Activated T-cell treated with anti-CD3 and anti-CD28 coated beads, Interleukin-2, amount 50 U/mL, for 24 hours (primary cell): ENCODE measurements at regions not wholly inside any gene's neighbourhood (a gene's known extent, or its start where the extent isn't known, plus 50 kb on each side); places are given as distances from the start of the nearest gene placed in this dataset.

Source experiments
- DNase-seq: peaks from one replicate; pipeline ENCODE4 v3.0.0-alpha.2; 2020
- H3K27ac Mint-ChIP-seq: 2 replicates; pipeline ENCODE4 v1.8.0; 2020; ENCODE audit warnings: mild to moderate bottlenecking, mixed read lengths
- H3K27me3 Mint-ChIP-seq: 2 replicates; pipeline ENCODE4 v1.8.0; 2020; ENCODE audit warnings: mixed read lengths
- H3K36me3 Mint-ChIP-seq: 2 replicates; pipeline ENCODE4 v1.8.0; 2020; ENCODE audit warnings: low read depth, mixed read lengths
- H3K4me1 Mint-ChIP-seq: 2 replicates; pipeline ENCODE4 v1.8.0; 2020; ENCODE audit warnings: low read depth, mixed read lengths
- H3K4me3 Mint-ChIP-seq: 2 replicates; pipeline ENCODE4 v1.8.0; 2020; ENCODE audit warnings: mild to moderate bottlenecking, moderate library complexity, mixed read lengths
- H3K9me3 Mint-ChIP-seq: 2 replicates; pipeline ENCODE4 v1.8.0; 2020; ENCODE audit warnings: mixed read lengths

DNA sequence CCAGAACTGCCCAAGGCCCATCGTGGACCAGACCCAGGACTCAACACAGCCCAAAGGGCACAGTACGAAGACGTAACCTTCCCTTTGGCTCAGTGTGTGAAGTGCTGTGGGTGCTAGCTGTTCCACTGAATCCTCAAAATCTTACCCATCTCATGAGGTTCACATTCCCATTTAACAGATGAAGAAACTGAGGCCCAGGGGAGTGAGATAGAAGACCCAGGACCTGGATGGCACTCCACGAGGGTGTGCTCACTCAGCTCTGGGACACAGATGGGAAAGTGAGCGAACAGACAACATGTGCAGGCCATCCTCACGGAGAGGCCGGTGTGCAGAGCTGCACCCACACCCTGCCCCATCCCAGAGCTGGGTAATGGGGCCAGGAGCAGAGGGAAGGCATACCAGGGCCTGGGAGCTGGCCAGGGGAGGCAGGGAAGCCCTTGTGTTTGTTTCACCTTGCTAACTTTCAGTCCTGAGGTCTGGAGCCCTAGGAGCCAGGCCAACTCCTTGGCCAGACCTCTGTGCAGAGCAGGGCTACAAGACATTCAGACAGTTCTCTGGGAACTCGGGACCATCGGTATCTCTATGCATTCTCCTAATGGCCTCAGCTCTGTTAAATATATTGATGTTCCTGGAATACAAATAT, 100.3 kb upstream of the ZMIZ1 start:
- H3K27ac Mint-ChIP-seq, result no peak overlapping the region
- no peaks in the 10 kb centered on the region for H3K9me3 Mint-ChIP-seq
- H3K36me3 Mint-ChIP-seq, result no peaks in the 10 kb centered on the region
- DNase-seq, result no peak
- no peaks in the 10 kb centered on the region for H3K27me3 Mint-ChIP-seq
- H3K4me3 Mint-ChIP-seq, result no peak overlapping the region
- H3K4me1 Mint-ChIP-seq, result peaks cover 5% of the 10 kb centered on the region

DNA sequence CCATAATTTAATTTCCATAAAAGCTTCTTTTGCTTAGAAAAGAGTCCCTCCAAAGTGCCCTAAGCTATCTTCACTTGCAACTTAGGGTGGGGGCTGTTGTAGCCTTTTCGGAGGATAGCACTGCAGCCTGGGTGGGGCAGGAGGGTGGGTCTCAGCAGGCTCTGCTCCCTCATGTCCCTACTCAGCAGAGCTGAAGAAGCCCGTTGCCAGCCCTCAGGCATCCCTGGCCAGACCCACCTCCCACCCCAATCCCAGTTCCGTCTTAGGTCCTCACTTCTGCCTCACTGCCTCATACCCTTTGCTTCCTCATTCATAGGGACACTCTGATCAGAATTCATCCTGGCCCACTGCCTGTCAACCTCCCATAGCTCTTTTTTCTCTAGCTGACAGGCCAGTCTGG, 99.8 kb upstream of the ZMIZ1 start:
- Mint-ChIP-seq H3K27ac (no peak overlapping the region), H3K9me3 (no peaks in the 10 kb centered on the region), H3K27me3 (no peaks in the 10 kb centered on the region), H3K4me1 (peaks cover 5% of the 10 kb centered on the region), H3K36me3 (no peaks in the 10 kb centered on the region), H3K4me3 (no peak overlapping the region)
- DNase-seq, result no peak

DNA sequence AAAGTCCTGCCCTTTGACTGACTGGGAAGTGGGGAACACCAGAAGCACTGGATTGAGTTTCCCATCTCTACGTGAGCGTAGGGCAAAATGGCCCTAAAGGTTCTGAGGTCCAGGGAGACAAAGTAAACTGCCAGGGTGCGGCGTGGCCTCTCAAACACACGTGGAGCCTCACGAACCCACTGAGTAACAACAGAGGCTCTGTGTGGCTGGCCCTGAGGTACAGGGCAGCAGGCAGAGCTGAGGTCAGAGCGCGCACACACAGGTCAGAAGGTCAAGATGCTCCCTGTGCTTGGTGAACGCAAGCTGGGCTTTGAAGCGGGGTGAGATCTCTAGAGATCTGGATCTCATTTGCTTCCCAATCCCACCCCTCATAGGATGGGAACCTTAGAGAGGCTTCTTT, 99.0 kb upstream of the ZMIZ1 start:
- Mint-ChIP-seq H3K4me1 (peaks cover 12% of the 10 kb centered on the region), H3K36me3 (no peaks in the 10 kb centered on the region), H3K9me3 (no peaks in the 10 kb centered on the region), H3K27me3 (no peaks in the 10 kb centered on the region), H3K4me3 (no peak overlapping the region), H3K27ac (no peak overlapping the region)
- no peak for DNase-seq

DNA sequence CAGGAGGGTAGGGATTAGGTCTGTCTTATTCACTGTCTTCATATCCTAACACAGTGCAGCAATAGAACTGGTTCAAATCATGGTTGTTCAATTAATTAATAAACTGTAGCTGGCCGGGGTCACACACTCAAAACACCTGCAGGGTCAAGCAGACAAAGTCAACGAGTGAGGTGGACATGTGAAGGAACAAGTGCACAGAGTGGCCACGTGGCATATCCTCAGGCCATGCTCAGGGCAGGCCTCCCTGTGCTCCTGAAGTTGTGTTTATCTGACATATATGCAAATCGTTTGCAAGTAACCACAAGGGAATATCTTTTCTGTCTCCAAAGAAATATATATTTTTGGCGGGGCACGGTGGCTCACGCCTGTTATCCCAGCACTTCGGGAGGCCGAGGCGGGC, 98.5 kb upstream of the ZMIZ1 start:
- Mint-ChIP-seq H3K9me3 (no peaks in the 10 kb centered on the region), H3K36me3 (no peaks in the 10 kb centered on the region), H3K4me3 (no peak overlapping the region), H3K27me3 (no peaks in the 10 kb centered on the region), H3K4me1 (peaks cover 18% of the 10 kb centered on the region), H3K27ac (no peak overlapping the region)
- DNase-seq, result no peak

DNA sequence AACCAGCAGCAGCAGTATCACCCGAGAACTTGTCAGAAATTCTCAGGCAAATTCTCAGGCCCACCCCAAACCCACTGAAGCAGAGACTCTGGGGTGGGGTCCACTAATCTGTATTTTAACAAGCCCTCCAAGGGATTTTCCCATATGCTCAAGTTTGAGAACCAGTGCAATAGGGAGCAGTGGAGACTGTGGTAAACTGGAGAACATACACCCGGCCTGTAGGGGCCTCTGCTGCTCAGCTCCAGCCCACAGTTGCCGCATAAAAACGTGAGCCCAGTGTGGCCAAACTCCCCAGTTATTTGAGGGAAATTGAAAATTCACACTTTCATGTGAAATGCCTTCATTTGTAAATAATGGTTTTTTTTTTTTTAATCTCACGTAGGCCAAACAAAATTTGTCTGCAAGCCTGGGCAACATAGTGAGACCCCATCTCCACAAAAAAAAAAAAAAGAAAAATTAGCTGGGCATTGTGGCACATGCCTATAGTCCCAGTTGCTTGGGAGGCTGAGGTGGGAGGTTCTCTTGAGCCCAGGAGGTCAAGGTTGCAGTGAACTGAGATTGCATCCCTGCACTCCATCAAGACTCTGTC, 97.6 kb upstream of the ZMIZ1 start:
- no peak overlapping the region for H3K27ac Mint-ChIP-seq
- peaks cover 26% of the 10 kb centered on the region for H3K4me1 Mint-ChIP-seq
- DNase-seq, result no peak
- no peaks in the 10 kb centered on the region for H3K27me3 Mint-ChIP-seq
- H3K9me3 Mint-ChIP-seq, result no peaks in the 10 kb centered on the region
- H3K4me3 Mint-ChIP-seq, result no peak overlapping the region
- H3K36me3 Mint-ChIP-seq, result no peaks in the 10 kb centered on the region

DNA sequence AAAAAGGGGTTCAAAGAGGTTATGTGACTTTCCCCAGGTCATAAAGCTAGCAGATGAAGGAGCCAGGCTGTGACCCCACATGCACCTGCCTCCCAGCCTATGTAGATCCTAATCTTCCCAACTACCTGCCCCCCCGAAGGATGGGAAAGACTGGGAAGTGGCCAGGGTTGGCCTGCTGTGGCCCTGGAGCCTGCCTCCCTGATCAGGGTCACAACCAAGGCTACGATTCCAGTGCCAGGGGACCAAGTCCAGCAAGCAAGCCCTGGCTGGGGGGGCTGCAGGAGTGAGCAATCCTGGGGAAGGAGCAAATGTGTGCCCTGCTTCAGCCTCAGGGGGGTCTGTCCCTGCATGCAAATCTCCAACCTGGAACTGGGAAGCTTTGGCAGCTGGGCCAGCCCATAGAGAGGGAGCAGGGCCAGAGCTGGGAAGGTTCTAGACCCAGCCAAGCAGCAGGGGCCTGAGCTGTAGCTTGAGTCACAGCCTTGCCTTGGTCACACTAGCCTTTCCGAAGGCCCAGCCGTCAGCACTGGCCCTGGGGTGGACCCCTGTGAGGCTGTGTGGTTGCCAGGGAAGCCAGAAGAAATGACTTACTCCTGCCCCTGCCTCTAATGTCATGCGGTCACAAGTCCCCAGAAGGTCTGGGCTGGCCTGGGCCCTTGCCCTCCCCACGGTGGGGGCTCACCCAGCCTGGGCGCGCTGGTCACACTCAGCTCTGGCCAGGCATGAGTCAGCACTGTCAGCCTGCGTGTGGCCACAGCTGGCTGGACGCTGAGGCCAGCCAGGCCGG, 96.4 kb upstream of the ZMIZ1 start:
- Mint-ChIP-seq H3K9me3 (no peaks in the 10 kb centered on the region), H3K4me3 (no peak overlapping the region), H3K4me1 (peaks cover 26% of the 10 kb centered on the region), H3K36me3 (no peaks in the 10 kb centered on the region), H3K27ac (peak overlapping the region; percentile 11), H3K27me3 (no peaks in the 10 kb centered on the region)
- DNase-seq, result peak; percentile 39

DNA sequence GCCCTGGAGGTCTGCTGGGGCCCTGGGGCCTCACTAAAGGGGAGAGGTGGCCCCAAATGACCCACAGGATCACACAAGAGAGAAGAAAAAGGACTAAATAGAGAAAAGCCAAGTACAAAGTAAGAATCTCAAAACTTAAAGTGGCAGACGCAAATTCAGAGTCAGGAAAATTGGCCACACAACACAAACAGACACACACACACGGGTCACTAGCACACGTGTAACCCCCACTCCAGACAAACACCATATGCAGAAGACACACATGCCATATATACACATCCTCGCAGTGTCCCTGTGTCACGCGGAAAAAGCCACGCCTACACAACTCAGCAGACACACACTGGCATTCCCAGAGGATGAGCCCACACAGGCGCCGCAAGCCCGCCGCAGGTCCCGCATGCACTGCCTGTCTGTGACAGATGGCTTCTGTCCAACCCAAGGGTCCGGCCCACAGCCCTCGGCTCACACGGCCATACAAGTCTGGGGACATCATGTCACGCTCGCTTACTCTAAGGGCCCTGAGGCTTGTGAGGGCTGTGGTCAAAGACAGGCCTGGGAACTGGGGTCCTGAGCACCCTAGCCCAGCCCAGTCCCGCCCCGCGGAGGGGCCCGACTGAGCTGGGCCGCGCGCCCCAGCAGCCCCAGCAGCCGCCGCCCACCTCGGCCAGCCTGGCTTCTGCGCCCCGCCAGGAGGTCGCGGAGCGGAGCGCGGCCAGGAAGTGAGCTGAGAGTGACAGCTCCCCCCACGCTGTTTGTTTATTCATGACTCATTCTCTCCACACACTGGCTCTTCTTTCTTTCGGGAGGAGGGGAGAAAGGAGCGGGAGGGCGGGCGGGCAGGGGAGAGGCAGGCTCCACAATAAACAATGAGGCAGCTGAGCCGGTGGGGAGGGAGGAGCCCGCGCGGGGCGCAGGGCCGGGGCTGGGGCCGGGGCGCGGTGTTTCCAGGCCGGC, 95.5 kb upstream of the ZMIZ1 start:
- Mint-ChIP-seq H3K4me1 (peaks cover 33% of the 10 kb centered on the region), H3K36me3 (no peaks in the 10 kb centered on the region), H3K9me3 (no peaks in the 10 kb centered on the region), H3K27me3 (no peaks in the 10 kb centered on the region), H3K4me3 (peak overlapping the region; percentile 60), H3K27ac (peak overlapping the region; percentile 81)
- DNase-seq, result peak; percentile 79

DNA sequence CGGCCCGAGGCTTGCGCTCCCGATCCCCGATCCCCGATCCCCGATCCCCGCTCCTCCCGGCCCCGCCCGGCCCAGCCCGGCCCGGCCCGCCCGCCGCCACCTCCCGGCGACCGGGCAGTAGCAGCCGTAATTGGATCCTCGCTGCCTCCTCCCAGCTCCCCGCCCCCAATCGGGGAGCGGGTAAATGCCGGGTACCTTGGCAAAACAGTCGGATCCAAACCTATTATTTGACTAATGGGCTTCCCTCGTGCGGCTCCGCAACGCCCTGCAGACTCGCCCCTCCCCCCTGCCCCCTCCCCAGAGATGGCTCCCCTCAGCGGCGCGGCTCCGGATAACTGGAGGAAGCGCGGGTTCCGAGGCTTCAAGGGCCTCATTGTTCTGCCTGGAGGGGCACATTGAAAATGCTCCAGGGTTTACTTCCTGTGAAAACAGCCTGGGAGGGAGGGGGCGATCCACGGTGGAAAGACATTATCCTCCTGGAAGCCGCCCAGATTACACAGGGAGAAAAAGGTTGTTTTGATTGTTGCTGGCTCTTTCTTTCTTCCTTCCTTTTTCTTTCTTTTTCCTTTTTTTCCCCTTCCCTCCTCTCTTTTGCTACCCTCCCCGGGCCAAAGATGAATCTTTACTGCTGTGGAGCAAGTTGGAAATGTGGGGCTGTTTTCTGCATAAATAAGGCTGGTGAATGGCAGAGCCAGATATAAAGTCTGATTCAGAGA, 94.7 kb upstream of the ZMIZ1 start:
- Mint-ChIP-seq H3K9me3 (no peaks in the 10 kb centered on the region), H3K27me3 (no peaks in the 10 kb centered on the region), H3K36me3 (no peaks in the 10 kb centered on the region), H3K27ac (peak overlapping the region; percentile 96), H3K4me3 (peak overlapping the region; percentile 76), H3K4me1 (peaks cover 34% of the 10 kb centered on the region)
- peak; percentile 73 for DNase-seq

DNA sequence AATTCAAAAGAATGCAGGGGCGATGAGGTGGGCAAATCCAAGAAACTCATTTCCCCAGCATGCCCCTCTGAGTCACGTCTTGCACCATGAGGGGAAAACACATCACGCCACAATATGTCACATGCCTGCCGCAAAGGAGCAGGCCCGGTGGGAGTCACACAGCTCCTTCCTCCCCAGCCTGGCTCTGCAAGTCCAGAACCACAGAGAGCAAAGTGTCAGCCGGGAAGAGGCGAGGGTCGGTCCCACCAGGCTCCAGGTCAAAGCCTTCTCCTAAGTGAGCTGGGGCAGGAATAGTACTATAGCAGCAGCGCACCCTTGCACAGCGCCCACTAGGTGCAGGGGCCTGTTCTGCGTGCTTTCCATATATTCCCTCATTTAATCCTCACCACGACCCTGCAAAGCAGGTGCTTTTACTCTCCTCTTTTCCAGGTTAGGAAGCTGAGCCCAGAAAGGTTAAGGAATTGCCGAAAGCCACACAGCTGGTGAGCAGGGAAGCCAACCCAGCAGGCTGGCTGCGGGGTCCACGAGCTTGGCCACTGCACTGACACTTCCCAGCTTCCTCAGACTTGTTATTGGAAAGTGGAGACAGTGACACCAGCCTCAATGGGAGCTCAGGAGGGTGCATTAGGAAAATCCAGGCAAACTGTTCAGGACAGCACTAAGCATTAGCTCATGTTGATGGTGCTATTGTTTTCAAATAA, 94.0 kb upstream of the ZMIZ1 start:
- H3K9me3 Mint-ChIP-seq, result no peaks in the 10 kb centered on the region
- H3K36me3 Mint-ChIP-seq, result no peaks in the 10 kb centered on the region
- H3K4me1 Mint-ChIP-seq, result peaks cover 34% of the 10 kb centered on the region
- DNase-seq, result peak; percentile 74
- H3K27me3 Mint-ChIP-seq, result no peaks in the 10 kb centered on the region
- H3K4me3 Mint-ChIP-seq, result peak overlapping the region; percentile 76
- peak overlapping the region; percentile 96 for H3K27ac Mint-ChIP-seq

DNA sequence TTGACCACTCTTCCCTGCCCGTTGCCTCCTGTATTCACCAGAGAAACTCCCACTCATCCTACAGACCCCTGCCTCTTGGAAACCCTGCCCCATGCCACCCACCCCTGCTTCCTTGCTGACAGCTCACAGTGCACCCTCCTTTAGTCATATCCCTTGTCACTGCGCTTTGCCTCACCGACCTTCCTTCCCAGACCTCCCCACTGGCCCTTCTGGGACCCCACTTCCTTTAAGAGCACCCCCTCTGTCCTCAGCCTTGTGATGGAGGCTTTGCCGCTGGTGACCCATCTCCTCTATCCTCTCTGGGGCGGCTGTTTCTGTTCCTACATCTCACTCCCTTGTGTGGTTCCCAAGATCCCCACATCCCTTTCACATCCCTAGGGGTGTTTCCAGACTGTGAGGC, 92.8 kb upstream of the ZMIZ1 start:
- Mint-ChIP-seq H3K27ac (peak overlapping the region; percentile 27), H3K4me1 (peaks cover 34% of the 10 kb centered on the region), H3K9me3 (no peaks in the 10 kb centered on the region), H3K36me3 (no peaks in the 10 kb centered on the region), H3K27me3 (no peaks in the 10 kb centered on the region), H3K4me3 (no peak overlapping the region)
- no peak for DNase-seq

DNA sequence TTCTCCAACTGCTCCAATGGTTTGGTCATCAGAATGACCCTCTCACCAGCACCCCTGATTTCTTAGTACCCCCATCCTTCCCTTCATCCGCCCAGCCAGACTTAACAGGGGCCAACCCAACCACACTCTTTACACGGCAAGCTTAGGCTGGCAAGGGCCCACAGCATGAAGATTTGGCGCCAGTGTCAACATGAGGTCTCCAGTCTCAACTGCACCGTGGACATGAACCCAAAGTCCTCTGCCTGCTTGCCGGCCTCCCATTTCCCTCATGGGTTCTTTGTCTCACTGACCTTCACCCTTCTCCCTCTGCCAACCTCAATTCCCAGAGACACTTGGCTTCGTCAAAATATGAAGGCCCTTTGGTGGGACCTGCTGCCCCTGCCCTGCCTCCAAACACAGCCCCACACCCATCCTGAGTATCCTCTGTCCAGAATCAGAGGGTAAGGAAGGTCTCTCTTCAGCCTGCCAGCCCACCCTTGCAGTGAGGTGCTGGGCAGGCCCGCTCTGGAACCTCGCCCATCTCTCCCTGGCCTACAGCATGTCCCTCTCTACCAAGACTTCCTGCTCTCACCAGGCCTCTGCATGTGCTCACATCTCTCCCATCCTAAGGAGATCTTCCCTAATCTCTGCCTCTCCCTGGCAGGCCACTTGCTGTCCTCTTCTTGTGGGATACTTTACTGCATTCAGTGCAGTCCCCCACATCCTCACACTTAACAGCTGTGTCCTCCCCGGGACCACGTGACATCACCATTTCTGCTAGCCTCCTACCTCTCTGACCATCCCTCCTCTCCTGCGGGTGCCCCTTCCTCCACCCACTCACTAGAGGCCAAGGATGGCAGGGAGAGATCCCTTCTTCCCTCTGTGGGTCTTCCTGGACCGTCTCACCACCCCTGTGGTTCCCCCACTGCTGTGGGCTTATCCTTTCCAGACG, 91.7 kb upstream of the ZMIZ1 start:
- Mint-ChIP-seq H3K4me3 (no peak overlapping the region), H3K27ac (no peak overlapping the region), H3K36me3 (no peaks in the 10 kb centered on the region), H3K4me1 (peaks cover 41% of the 10 kb centered on the region), H3K27me3 (no peaks in the 10 kb centered on the region), H3K9me3 (no peaks in the 10 kb centered on the region)
- no peak for DNase-seq

DNA sequence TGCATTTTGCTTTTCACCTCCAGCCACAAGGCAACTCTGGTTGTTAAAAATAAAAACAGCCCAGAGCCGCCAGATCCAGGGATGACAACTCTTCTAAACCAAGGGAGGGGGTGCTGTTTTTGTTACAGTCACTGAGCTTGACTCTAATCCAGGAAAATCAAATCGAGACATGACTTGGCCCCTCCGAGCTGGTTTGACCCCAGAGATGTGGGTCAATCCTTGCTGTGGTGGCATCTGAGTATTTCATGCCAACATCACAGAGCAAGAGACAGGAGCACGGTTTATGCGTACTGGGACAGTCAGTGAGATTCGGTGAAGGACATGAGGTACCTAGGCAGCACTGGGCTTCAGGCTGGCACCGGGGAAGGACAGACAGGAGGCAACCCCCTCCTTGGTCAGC, 88.8 kb upstream of the ZMIZ1 start:
- DNase-seq, result no peak
- no peak overlapping the region for H3K27ac Mint-ChIP-seq
- no peak overlapping the region for H3K4me3 Mint-ChIP-seq
- no peaks in the 10 kb centered on the region for H3K27me3 Mint-ChIP-seq
- H3K9me3 Mint-ChIP-seq, result no peaks in the 10 kb centered on the region
- H3K36me3 Mint-ChIP-seq, result no peaks in the 10 kb centered on the region
- H3K4me1 Mint-ChIP-seq, result peaks cover 27% of the 10 kb centered on the region

DNA sequence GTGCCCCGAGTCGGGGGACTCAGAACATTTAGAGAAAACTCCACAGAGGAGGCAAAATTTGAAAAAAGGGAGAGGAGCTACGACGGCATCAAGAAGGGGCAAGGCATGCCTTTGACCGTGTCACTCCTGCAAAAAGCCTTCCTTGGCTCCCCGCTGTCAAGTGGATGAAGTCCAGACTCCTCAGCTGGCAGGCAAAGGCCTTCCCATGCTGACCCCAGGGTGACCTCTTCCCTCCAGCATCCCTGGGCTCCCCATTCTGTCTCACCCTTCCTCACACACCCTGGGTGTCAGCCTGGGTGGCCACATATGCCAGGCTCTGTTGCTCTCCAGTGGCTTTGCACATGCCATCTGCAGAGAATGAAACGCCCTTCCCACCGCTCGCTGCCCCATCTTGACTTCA, 88.4 kb upstream of the ZMIZ1 start:
- Mint-ChIP-seq H3K4me1 (peaks cover 23% of the 10 kb centered on the region), H3K27ac (no peak overlapping the region), H3K27me3 (no peaks in the 10 kb centered on the region), H3K36me3 (no peaks in the 10 kb centered on the region), H3K4me3 (no peak overlapping the region), H3K9me3 (no peaks in the 10 kb centered on the region)
- DNase-seq, result no peak
